Liver (tissue), 8 donors: ENCODE measurements at regions not wholly inside any gene's neighbourhood (a gene's known extent, or its start where the extent isn't known, plus 50 kb on each side); places are given as distances from the start of the nearest gene placed in this dataset.
A peak's percentile ranks its signal among the peaks of the same experiment; 100 is the strongest.

Source experiments
- DNase-seq: peaks from one replicate; pipeline ENCODE4 v3.0.0-alpha.2; 2017; ENCODE audit warnings: low spot score
- H3K27ac ChIP-seq, 2 donors: one replicate each; pipeline ENCODE4 v1.7.0; 2013; ENCODE audit warnings: inconsistent platforms in 2 of 2, low read length in 2 of 2, control low read depth in 1 of 2, low read depth in 1 of 2, mild to moderate bottlenecking in 1 of 2
- H3K27me3 ChIP-seq, 4 donors: one replicate each; pipeline versions ENCODE4 v1.6.1 to v1.7.0; 2013; ENCODE audit warnings: low read length in 3 of 4, inconsistent platforms in 1 of 4, mild to moderate bottlenecking in 1 of 4, moderate library complexity in 1 of 4; ENCODE audit not compliant: control insufficient read depth in 4 of 4, insufficient read depth in 4 of 4
- H3K36me3 ChIP-seq, 4 donors: one replicate each; pipeline versions ENCODE4 v1.6.1 to v1.7.0; 2013; ENCODE audit warnings: low read length in 3 of 4, mild to moderate bottlenecking in 3 of 4, low read depth in 1 of 4, moderate library complexity in 1 of 4; ENCODE audit not compliant: control insufficient read depth in 4 of 4, insufficient read depth in 3 of 4
- H3K4me1 ChIP-seq, 4 donors: one replicate each; pipeline versions ENCODE4 v1.6.1 to v1.7.0; 2013; ENCODE audit warnings: low read length in 3 of 4, mild to moderate bottlenecking in 3 of 4, moderate library complexity in 1 of 4; ENCODE audit not compliant: control insufficient read depth in 4 of 4, insufficient read depth in 4 of 4
- H3K4me3 ChIP-seq, 3 donors: one replicate each; pipeline versions ENCODE4 v1.6.1 to v1.7.0; 2013; ENCODE audit warnings: low read length in 3 of 3, control low read depth in 1 of 3, low read depth in 1 of 3, mild to moderate bottlenecking in 1 of 3
- H3K9ac ChIP-seq, 2 donors: one replicate each; pipeline ENCODE4 v1.7.0; 2013; ENCODE audit warnings: low read length in 2 of 2, mild to moderate bottlenecking in 2 of 2, moderate library complexity in 2 of 2, control low read depth in 1 of 2, low read depth in 1 of 2
- H3K9me3 ChIP-seq, 4 donors: one replicate each; pipeline versions ENCODE4 v1.6.1 to v1.7.0; 2013; ENCODE audit warnings: low read length in 3 of 4; ENCODE audit not compliant: control insufficient read depth in 4 of 4
- ATF3 ChIP-seq: IDR thresholded peaks from 2 replicates; pipeline ENCODE4 v1.6.1; 2016; ENCODE audit warnings: antibody characterized with exemption
- CTCF ChIP-seq: fragments of 150-350 bp; IDR thresholded peaks from 2 replicates; pipeline ENCODE4 v1.5.1; 2017; ENCODE audit warnings: improper control_type of control experiment, low read depth, low read length; ENCODE audit not compliant: missing input control
- EGR1 ChIP-seq, 2 donors: IDR thresholded peaks; 2 replicates each; pipeline ENCODE4 v1.6.1; 2016 to 2018; ENCODE audit warnings: antibody characterized with exemption in 2 of 2, low read depth in 2 of 2
- FOXA1 ChIP-seq: IDR thresholded peaks from 2 replicates; pipeline ENCODE4 v1.6.1; 2016; ENCODE audit warnings: antibody characterized with exemption
- FOXA2 ChIP-seq: IDR thresholded peaks from 2 replicates; pipeline ENCODE4 v1.6.1; 2016; ENCODE audit warnings: antibody characterized with exemption
- GABPA ChIP-seq, 2 donors: IDR thresholded peaks in 1 of 2; conservative IDR thresholded peaks in 1 of 2; 2 replicates each; pipeline ENCODE4 v1.6.1; 2016; ENCODE audit warnings: antibody characterized with exemption in 2 of 2, mild to moderate bottlenecking in 1 of 2, moderate library complexity in 1 of 2
- HNF4A ChIP-seq, 2 donors: conservative IDR thresholded peaks; 2 replicates each; pipeline ENCODE4 v1.6.1; 2016; ENCODE audit warnings: antibody characterized with exemption in 2 of 2, mild to moderate bottlenecking in 2 of 2
- HNF4G ChIP-seq: IDR thresholded peaks from 2 replicates; pipeline ENCODE4 v1.6.1; 2016; ENCODE audit warnings: antibody characterized with exemption
- JUND ChIP-seq, 2 donors: IDR thresholded peaks; 2 replicates each; pipeline ENCODE4 v1.6.1; 2016; ENCODE audit warnings: antibody characterized with exemption in 2 of 2
- MAX ChIP-seq: IDR thresholded peaks from 2 replicates; pipeline ENCODE4 v1.6.1; 2016; ENCODE audit warnings: antibody characterized with exemption
- NR2F2 ChIP-seq: IDR thresholded peaks from 2 replicates; pipeline ENCODE4 v1.6.1; 2016; ENCODE audit warnings: antibody characterized with exemption
- REST ChIP-seq: IDR thresholded peaks from 2 replicates; pipeline ENCODE4 v1.6.1; 2016; ENCODE audit warnings: antibody characterized with exemption, mild to moderate bottlenecking
- RXRA ChIP-seq, 2 donors: IDR thresholded peaks; 2 replicates each; pipeline ENCODE4 v1.6.1; 2017 to 2018; ENCODE audit warnings: antibody characterized with exemption in 2 of 2, mild to moderate bottlenecking in 1 of 2
- SP1 ChIP-seq: IDR thresholded peaks from 2 replicates; pipeline ENCODE4 v1.6.1; 2018; ENCODE audit warnings: antibody characterized with exemption, mild to moderate bottlenecking
- TAF1 ChIP-seq: conservative IDR thresholded peaks from 2 replicates; pipeline ENCODE4 v1.6.1; 2016; ENCODE audit warnings: antibody characterized with exemption, mild to moderate bottlenecking
- YY1 ChIP-seq: IDR thresholded peaks from 2 replicates; pipeline ENCODE4 v1.6.1; 2016; ENCODE audit warnings: antibody characterized with exemption, mild to moderate bottlenecking
- ZBTB33 ChIP-seq: IDR thresholded peaks from 2 replicates; pipeline ENCODE4 v1.6.1; 2016; ENCODE audit warnings: antibody characterized with exemption
- WGBS: extraction: QIAGEN DNeasy Blood & Tissue Kit; methylation state at CpG from one replicate; pipeline ENCODE4 v1.1.7; 2013; 5-methylcytosine and 5-hydroxymethylcytosine counted together
- donor health status: healthy.
- donor health status: healthy.
- donor health status: healthy.
- donor health status: healthy.
- donor health status: healthy.

GRCh38 chr6:921400-921799, 228.5 kb upstream of the EXOC2 start:
- no peaks in the 10 kb centered on the region for H3K36me3 ChIP-seq
- DNase-seq = no peak
- TF ChIP-seq SP1 = no peak
- TF ChIP-seq JUND (IDR thresholded peaks at IDR 0.05) = no peak
- peaks cover 0 to 4% (median 1%) of the 10 kb centered on the region in 4 donors for H3K27me3 ChIP-seq
- H3K9ac ChIP-seq = no peak overlapping the region
- no peak overlapping the region for H3K4me3 ChIP-seq
- 83% methylated on average over 4 of the region's 4 CpGs for WGBS
- no peak overlapping the region for H3K27ac ChIP-seq
- peaks cover 0 to 10% (median 6%) of the 10 kb centered on the region in 4 donors for H3K9me3 ChIP-seq
- no peaks in the 10 kb centered on the region for H3K4me1 ChIP-seq

- Histone ChIP-seq H3K9me3 (peaks cover 0 to 10% (median 6%) of the 10 kb centered on the region in 4 donors), H3K27me3 (no peaks in the 10 kb centered on the region), H3K9ac (no peak overlapping the region), H3K4me1 (no peaks in the 10 kb centered on the region), H3K27ac (no peak overlapping the region), H3K36me3 (no peaks in the 10 kb centered on the region), H3K4me3 (no peak overlapping the region)
- peak; percentile 19 for DNase-seq
- TF ChIP-seq NR2F2 (no peak), FOXA2 (no peak), ATF3 (no peak), REST (no peak), GABPA (IDR thresholded peaks at IDR 0.05 in 1 of 2, conservative IDR thresholded peaks at IDR 0.05 in 1 of 2) (no peak), EGR1 (IDR thresholded peaks at IDR 0.05; ENCODE audit: low read depth in 2 of 2) (no peak), SP1 (no peak), ZBTB33 (no peak), HNF4G (no peak), MAX (no peak), JUND (IDR thresholded peaks at IDR 0.05) (no peak), RXRA (IDR thresholded peaks at IDR 0.05) (no peak), FOXA1 (no peak), YY1 (no peak)
- 95% methylated on average over 9 of the region's 9 CpGs for WGBS
Observed at GRCh38 chr6:920512-920911, 227.6 kb upstream of the EXOC2 start.

GRCh38 chr6:919500-919899, 226.6 kb upstream of the EXOC2 start:
- 90% methylated on average over 1 of the region's 1 CpG for WGBS
- Histone ChIP-seq H3K9ac (no peak overlapping the region), H3K4me3 (no peak overlapping the region), H3K36me3 (no peaks in the 10 kb centered on the region), H3K27me3 (no peaks in the 10 kb centered on the region), H3K27ac (no peak overlapping the region), H3K4me1 (no peaks in the 10 kb centered on the region), H3K9me3 (peaks cover 0 to 10% (median 6%) of the 10 kb centered on the region in 4 donors)
- peak; percentile 5 for DNase-seq
- TF ChIP-seq JUND (IDR thresholded peaks at IDR 0.05) (no peak), CTCF (no peak), REST (no peak), FOXA2 (no peak), RXRA (IDR thresholded peaks at IDR 0.05) (no peak), ATF3 (no peak), HNF4A (conservative IDR thresholded peaks at IDR 0.05) (no peak), NR2F2 (no peak), TAF1 (no peak)
